IMR-90 (cell line): ENCODE measurements at regions not wholly inside any gene's neighbourhood (a gene's known extent, or its start where the extent isn't known, plus 50 kb on each side); places are given as distances from the start of the nearest gene placed in this dataset.

Experiments
- ATAC-seq: fragments of 200-7000 bp; cut with Tn5 transposase; 2 replicates; pipeline ENCODE4 v1.9.1; 2020; ENCODE audit warnings: low read depth, mild to moderate bottlenecking, moderate library complexity
- BruUV-seq: library from RNA; stranded (reverse); fragments of 400-500 nt; replicated peaks from 2 replicates; lab custom pipeline; 2021; lab: Mats Ljungman, UMichigan
- CTCF ChIA-PET: fragments of 300-600 bp; formaldehyde crosslinking; extraction: SDS; loops from one replicate; lab custom pipeline; 2021; ENCODE audit warnings: antibody characterized with exemption; lab: Yijun Ruan, JAX
- POLR2A ChIA-PET: fragments of 300-600 bp; sonication (Branson Sonifier 250); formaldehyde crosslinking; loops from one replicate; lab custom pipeline; 2022; ENCODE audit warnings: antibody characterized with exemption; ENCODE audit not compliant: unreplicated experiment; lab: Charles Lee
- DNase-seq: peaks from one replicate; pipeline ENCODE4 v3.0.0; 2013
- H2AFZ ChIP-seq: replicated peaks from 2 replicates; pipeline ENCODE3; 2013; ENCODE audit warnings: low read length, mild to moderate bottlenecking; ENCODE audit not compliant: poor library complexity
- H2AK5ac ChIP-seq: 2 replicates; pipeline ENCODE4 v1.6.1; 2013; ENCODE audit warnings: low read depth, low read length, inconsistent platforms
- H2AK9ac ChIP-seq: replicated peaks from 2 replicates; pipeline ENCODE3; 2013; ENCODE audit warnings: mild to moderate bottlenecking, low read depth, low read length, moderate library complexity; ENCODE audit not compliant: poor library complexity
- H2BK120ac ChIP-seq: 2 replicates; pipeline ENCODE4 v1.6.1; 2013; ENCODE audit warnings: low read depth, low read length, inconsistent platforms
- H2BK15ac ChIP-seq: 3 replicates; pipeline ENCODE4 v1.6.1; 2013; ENCODE audit warnings: low read depth, low read length, inconsistent platforms
- H2BK20ac ChIP-seq: 2 replicates; pipeline ENCODE4 v1.6.1; 2013; ENCODE audit warnings: low read depth, mild to moderate bottlenecking, inconsistent platforms, low read length, moderate library complexity
- H2BK5ac ChIP-seq: 2 replicates; pipeline ENCODE4 v1.6.1; 2013; ENCODE audit warnings: mild to moderate bottlenecking, low read depth, low read length, inconsistent platforms; ENCODE audit not compliant: poor library complexity, severe bottlenecking
- H3K14ac ChIP-seq: replicated peaks from 2 replicates; pipeline ENCODE4 v1.6.1; 2013; ENCODE audit warnings: low read depth, low read length, inconsistent platforms
- H3K18ac ChIP-seq: 2 replicates; pipeline ENCODE4 v1.6.1; 2013; ENCODE audit warnings: low read depth, low read length, control low read depth
- H3K23ac ChIP-seq: 2 replicates; pipeline ENCODE4 v1.6.1; 2013; ENCODE audit warnings: low read depth, low read length, inconsistent platforms
- H3K27ac ChIP-seq: 2 replicates; pipeline ENCODE4 v1.5.1; 2013; ENCODE audit warnings: mild to moderate bottlenecking, control low read depth, low read length; ENCODE audit not compliant: insufficient read depth
- H3K27me3 ChIP-seq: 2 replicates; pipeline ENCODE4 v1.6.1; 2013; ENCODE audit warnings: low read length; ENCODE audit not compliant: control insufficient read depth, insufficient read depth
- H3K36me3 ChIP-seq: 2 replicates; pipeline ENCODE4 v1.6.1; 2013; ENCODE audit warnings: low read length, mixed read lengths; ENCODE audit not compliant: control insufficient read depth, insufficient read depth
- H3K4ac ChIP-seq: 2 replicates; pipeline ENCODE4 v1.6.1; 2013; ENCODE audit warnings: low read depth, low read length, inconsistent platforms
- H3K4me1 ChIP-seq: 2 replicates; pipeline ENCODE4 v1.6.1; 2013; ENCODE audit warnings: low read length, mixed read lengths; ENCODE audit not compliant: control insufficient read depth, insufficient read depth
- H3K4me2 ChIP-seq: 2 replicates; pipeline ENCODE4 v1.6.1; 2013; ENCODE audit warnings: low read depth, mild to moderate bottlenecking, control low read depth, low read length, moderate library complexity
- H3K4me3 ChIP-seq: 2 replicates; pipeline ENCODE4 v1.5.1; 2013; ENCODE audit warnings: low read depth, mild to moderate bottlenecking, control low read depth, low read length, moderate library complexity; ENCODE audit not compliant: insufficient read depth
- H3K56ac ChIP-seq: 2 replicates; pipeline ENCODE4 v1.6.1; 2013; ENCODE audit warnings: low read length, inconsistent platforms; ENCODE audit not compliant: insufficient read depth; ENCODE audit errors: extremely low read depth
- H3K79me1 ChIP-seq, 2 experiments: 2 replicates each; pipeline ENCODE4 v1.6.1; 2013; ENCODE audit warnings: low read length in 2 of 2, inconsistent platforms in 1 of 2, low read depth in 1 of 2
- H3K9ac ChIP-seq: 2 replicates; pipeline ENCODE4 v1.6.1; 2013; ENCODE audit warnings: low read depth, low read length, control low read depth
- H3K9me1 ChIP-seq: 2 replicates; pipeline ENCODE4 v1.6.1; 2013; ENCODE audit warnings: low read length, inconsistent platforms; ENCODE audit not compliant: insufficient read depth
- H3K9me3 ChIP-seq: 2 replicates; pipeline ENCODE4 v1.6.1; 2013; ENCODE audit warnings: low read length; ENCODE audit not compliant: control insufficient read depth, insufficient read depth
- H4K20me1 ChIP-seq: 2 replicates; pipeline ENCODE4 v1.6.1; 2013; ENCODE audit warnings: low read length, inconsistent platforms; ENCODE audit not compliant: insufficient read depth
- H4K5ac ChIP-seq: 2 replicates; pipeline ENCODE4 v1.6.1; 2013; ENCODE audit warnings: mild to moderate bottlenecking, low read depth, low read length, control low read depth
- H4K8ac ChIP-seq, 2 experiments: 2 replicates each; pipeline ENCODE4 v1.6.1; 2013; ENCODE audit warnings: low read depth in 2 of 2, low read length in 2 of 2, control low read depth in 1 of 2, inconsistent platforms in 1 of 2
- H4K91ac ChIP-seq: 2 replicates; pipeline ENCODE4 v1.6.1; 2013; ENCODE audit warnings: low read depth, low read length, inconsistent platforms; ENCODE audit not compliant: insufficient read depth
- FOS ChIP-seq: fragments of 150-350 bp; IDR thresholded peaks from 2 replicates; pipeline ENCODE4 v1.6.1; 2016; ENCODE audit warnings: low read depth, low read length
- MAFK ChIP-seq: IDR thresholded peaks from 2 replicates; pipeline ENCODE4 v1.6.1; 2012; ENCODE audit warnings: low read depth, low read length, improper control_type of control experiment
- MAZ ChIP-seq: IDR thresholded peaks from 2 replicates; pipeline ENCODE4 v1.6.1; 2012; ENCODE audit warnings: low read depth, mild to moderate bottlenecking, low read length, improper control_type of control experiment, moderate library complexity, borderline replicate concordance
- NFE2L2 ChIP-seq: fragments of 150-350 bp; IDR thresholded peaks from 2 replicates; pipeline ENCODE4 v1.6.1; 2016; ENCODE audit warnings: low read depth, mild to moderate bottlenecking, low read length
- RAD21 ChIP-seq: IDR thresholded peaks from 2 replicates; pipeline ENCODE4 v1.6.1; 2012; ENCODE audit warnings: low read length, improper control_type of control experiment
- RCOR1 ChIP-seq: IDR thresholded peaks from 2 replicates; pipeline ENCODE4 v1.6.1; 2012; ENCODE audit warnings: mild to moderate bottlenecking, low read length, improper control_type of control experiment; ENCODE audit not compliant: insufficient replicate concordance
- RFX5 ChIP-seq: IDR thresholded peaks from 2 replicates; pipeline ENCODE4 v1.8.0; 2012; ENCODE audit warnings: low read depth, mild to moderate bottlenecking, low read length, moderate library complexity
- WGBS, 2 experiments: methylation state at CpG; one replicate each; pipeline versions ENCODE4 v1.1.5 to v1.1.7; 2013; ENCODE audit warnings: missing lambda C conversion rate in 2 of 2; ENCODE audit not compliant: insufficient read length in 1 of 2; ENCODE audit errors: extremely low coverage in 2 of 2; 5-methylcytosine and 5-hydroxymethylcytosine counted together
- dilution Hi-C: fragments of 300-500 bp; cut with HindIII; formaldehyde crosslinking; loops from one replicate; pipeline ENCODE4 v1.14.3; 2018; ENCODE audit warnings: low sequenced_read_pairs; ENCODE audit not compliant: unreplicated experiment
- in situ Hi-C: fragments of 300-500 bp; cut with MboI; formaldehyde crosslinking; loops from 3 replicates; pipeline ENCODE4 v1.14.3; 2019; ENCODE audit warnings: low sequenced_read_pairs, inconsistent platforms, mixed read lengths
- intact Hi-C: fragments of 100-400 bp; cut with micrococcal nuclease; formaldehyde crosslinking; loops from 2 replicates; pipeline ENCODE4 v1.10.0; 2022
- TF ChIP-seq, protein P1 (sequence below): conservative IDR thresholded peaks from 2 replicates; pipeline ENCODE4 v1.5.1; 2012; ENCODE audit warnings: mild to moderate bottlenecking, low read depth, low read length, improper control_type of control experiment
- TF ChIP-seq, protein P2 (sequence below): fragments of 150-350 bp; IDR thresholded peaks from 2 replicates; pipeline ENCODE4 v1.6.1; 2017; ENCODE audit warnings: mild to moderate bottlenecking, antibody characterized with exemption, low read length, low read depth
- TF ChIP-seq, protein P3 (sequence below): fragments of 150-350 bp; IDR thresholded peaks from 2 replicates; pipeline ENCODE4 v1.6.1; 2016; ENCODE audit warnings: low read depth, mild to moderate bottlenecking, low read length, moderate library complexity, borderline replicate concordance

DNA sequence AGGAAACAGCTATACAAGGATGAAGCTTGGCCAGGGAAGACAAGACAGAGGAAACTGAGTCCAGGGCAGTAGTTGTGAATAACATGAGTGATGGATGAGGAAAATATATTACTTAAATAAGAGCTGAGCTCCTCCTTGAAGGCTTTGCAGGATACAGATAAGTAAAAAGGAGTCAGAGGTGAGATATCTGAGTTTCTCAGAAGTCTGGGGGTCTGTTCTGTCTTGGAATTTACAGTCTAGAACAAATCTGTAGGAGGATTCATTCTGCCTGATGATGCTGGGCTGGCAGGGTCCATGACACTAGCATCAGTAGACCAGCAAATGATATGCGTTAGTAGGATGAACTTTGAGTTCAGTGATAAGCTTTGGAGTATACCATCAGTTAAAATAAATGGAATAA lies 266.1 kb upstream of the POGK start:
- Histone ChIP-seq H3K36me3 (no peaks in the 10 kb centered on the region), H2AK9ac (no peak overlapping the region), H3K56ac (no peak overlapping the region), H3K27ac (no peak overlapping the region), H4K91ac (no peak overlapping the region), H3K18ac (no peak overlapping the region), H2BK15ac (no peak overlapping the region), H2BK5ac (no peak overlapping the region), H3K27me3 (no peaks in the 10 kb centered on the region), H3K23ac (no peak overlapping the region), H3K9ac (no peak overlapping the region), H3K4me3 (no peak overlapping the region), H4K20me1 (no peaks in the 10 kb centered on the region), H2BK20ac (no peak overlapping the region), H3K9me1 (no peaks in the 10 kb centered on the region), H4K5ac (no peak overlapping the region), H3K79me1 (no peaks in the 10 kb centered on the region), H4K8ac (no peak overlapping the region), H2BK120ac (no peak overlapping the region), H3K9me3 (peaks cover 8% of the 10 kb centered on the region), H3K4me1 (no peaks in the 10 kb centered on the region), H3K4me2 (no peak overlapping the region), H3K14ac (no peak overlapping the region), H2AK5ac (no peak overlapping the region), H3K4ac (no peak overlapping the region), H2AFZ (no peak overlapping the region)
- TF ChIP-seq, protein P1, sequence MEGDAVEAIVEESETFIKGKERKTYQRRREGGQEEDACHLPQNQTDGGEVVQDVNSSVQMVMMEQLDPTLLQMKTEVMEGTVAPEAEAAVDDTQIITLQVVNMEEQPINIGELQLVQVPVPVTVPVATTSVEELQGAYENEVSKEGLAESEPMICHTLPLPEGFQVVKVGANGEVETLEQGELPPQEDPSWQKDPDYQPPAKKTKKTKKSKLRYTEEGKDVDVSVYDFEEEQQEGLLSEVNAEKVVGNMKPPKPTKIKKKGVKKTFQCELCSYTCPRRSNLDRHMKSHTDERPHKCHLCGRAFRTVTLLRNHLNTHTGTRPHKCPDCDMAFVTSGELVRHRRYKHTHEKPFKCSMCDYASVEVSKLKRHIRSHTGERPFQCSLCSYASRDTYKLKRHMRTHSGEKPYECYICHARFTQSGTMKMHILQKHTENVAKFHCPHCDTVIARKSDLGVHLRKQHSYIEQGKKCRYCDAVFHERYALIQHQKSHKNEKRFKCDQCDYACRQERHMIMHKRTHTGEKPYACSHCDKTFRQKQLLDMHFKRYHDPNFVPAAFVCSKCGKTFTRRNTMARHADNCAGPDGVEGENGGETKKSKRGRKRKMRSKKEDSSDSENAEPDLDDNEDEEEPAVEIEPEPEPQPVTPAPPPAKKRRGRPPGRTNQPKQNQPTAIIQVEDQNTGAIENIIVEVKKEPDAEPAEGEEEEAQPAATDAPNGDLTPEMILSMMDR = no peak
- TF ChIP-seq RAD21 (no peak), RCOR1 (no peak), FOS (no peak), RFX5 (no peak), MAZ (no peak), MAFK (no peak), NFE2L2 (no peak)
- TF ChIP-seq, protein P2, sequence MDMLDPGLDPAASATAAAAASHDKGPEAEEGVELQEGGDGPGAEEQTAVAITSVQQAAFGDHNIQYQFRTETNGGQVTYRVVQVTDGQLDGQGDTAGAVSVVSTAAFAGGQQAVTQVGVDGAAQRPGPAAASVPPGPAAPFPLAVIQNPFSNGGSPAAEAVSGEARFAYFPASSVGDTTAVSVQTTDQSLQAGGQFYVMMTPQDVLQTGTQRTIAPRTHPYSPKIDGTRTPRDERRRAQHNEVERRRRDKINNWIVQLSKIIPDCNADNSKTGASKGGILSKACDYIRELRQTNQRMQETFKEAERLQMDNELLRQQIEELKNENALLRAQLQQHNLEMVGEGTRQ = no peak
- TF ChIP-seq, protein P3, sequence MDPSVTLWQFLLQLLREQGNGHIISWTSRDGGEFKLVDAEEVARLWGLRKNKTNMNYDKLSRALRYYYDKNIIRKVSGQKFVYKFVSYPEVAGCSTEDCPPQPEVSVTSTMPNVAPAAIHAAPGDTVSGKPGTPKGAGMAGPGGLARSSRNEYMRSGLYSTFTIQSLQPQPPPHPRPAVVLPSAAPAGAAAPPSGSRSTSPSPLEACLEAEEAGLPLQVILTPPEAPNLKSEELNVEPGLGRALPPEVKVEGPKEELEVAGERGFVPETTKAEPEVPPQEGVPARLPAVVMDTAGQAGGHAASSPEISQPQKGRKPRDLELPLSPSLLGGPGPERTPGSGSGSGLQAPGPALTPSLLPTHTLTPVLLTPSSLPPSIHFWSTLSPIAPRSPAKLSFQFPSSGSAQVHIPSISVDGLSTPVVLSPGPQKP = no peak
- dilution Hi-C loops = no loop called here
- ChIA-PET CTCF (no interaction called here), POLR2A (no interaction called here)
- intact Hi-C loops = no loop called here
- no CpG with 5 or more reads among the region's 1 CpG for WGBS, 2 experiments
- DNase-seq = no peak
- in situ Hi-C loops = no loop called here
- BruUV-seq = no TSS peak
- no peak for ATAC-seq
